ENCODE measurements at regions not wholly inside any gene's neighbourhood (a gene's known extent, or its start where the extent isn't known, plus 50 kb on each side); places are given as distances from the start of the nearest gene placed in this dataset.

DNA sequence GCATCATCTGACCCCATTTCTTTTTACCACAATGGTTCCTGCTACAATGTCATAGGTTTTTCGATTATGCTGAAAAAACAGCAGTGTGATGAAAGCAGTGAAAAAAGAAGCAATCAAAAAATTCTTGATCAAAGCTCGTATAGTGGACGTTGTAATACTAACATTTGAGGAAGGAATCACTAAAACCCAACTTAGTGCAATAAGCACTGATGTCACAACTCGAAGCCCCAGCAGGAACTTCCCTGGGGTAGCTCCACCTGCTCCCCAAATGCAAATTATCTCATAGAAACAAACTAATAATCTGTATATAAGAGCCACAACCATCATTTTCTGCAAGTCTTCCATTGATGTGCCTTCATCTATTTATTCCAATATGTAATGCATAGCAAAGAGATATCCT is 285.6 kb upstream of the SGK1 start:
- TF ChIP-seq, protein P1, sequence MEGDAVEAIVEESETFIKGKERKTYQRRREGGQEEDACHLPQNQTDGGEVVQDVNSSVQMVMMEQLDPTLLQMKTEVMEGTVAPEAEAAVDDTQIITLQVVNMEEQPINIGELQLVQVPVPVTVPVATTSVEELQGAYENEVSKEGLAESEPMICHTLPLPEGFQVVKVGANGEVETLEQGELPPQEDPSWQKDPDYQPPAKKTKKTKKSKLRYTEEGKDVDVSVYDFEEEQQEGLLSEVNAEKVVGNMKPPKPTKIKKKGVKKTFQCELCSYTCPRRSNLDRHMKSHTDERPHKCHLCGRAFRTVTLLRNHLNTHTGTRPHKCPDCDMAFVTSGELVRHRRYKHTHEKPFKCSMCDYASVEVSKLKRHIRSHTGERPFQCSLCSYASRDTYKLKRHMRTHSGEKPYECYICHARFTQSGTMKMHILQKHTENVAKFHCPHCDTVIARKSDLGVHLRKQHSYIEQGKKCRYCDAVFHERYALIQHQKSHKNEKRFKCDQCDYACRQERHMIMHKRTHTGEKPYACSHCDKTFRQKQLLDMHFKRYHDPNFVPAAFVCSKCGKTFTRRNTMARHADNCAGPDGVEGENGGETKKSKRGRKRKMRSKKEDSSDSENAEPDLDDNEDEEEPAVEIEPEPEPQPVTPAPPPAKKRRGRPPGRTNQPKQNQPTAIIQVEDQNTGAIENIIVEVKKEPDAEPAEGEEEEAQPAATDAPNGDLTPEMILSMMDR (IDR thresholded peaks at IDR 0.05): no peak
- no peak overlapping the region for H3K27ac Mint-ChIP-seq
- H3K4me3 Mint-ChIP-seq: no peak overlapping the region
- no peaks in the 10 kb centered on the region for H3K4me1 Mint-ChIP-seq (ENCODE audit: low read depth)
- peaks cover 1% of the 10 kb centered on the region; the same call in 1 of the 2 replicates for H3K27me3 Mint-ChIP-seq (ENCODE audit: insufficient read depth)
- DNase-seq: no peak
- H3K9me3 Mint-ChIP-seq: peaks cover 17% of the 10 kb centered on the region
- peaks cover 17% of the 10 kb centered on the region for H3K36me3 Mint-ChIP-seq (ENCODE audit: low read depth)

DNA sequence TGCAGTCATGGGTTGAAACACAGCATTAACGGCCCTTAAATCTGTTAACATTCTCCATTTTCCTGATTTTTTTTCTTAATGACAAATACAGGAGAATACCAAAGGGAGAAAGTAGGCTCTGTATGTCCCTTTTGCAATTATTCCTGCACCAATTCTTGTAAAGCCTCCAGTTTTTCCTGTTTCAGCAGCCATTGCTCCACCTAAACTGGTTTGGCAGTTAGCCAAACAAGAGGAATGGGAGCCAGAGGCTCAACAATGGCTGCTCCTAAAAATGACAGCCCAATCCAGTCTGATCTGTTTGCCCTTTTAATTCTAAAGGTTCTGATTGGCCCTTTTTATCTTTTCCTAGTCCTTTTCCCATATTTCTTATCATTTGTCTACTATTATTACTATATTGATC is 284.2 kb upstream of the SGK1 start:
- H3K4me1 Mint-ChIP-seq (ENCODE audit: low read depth): no peaks in the 10 kb centered on the region
- TF ChIP-seq, protein P1 (IDR thresholded peaks at IDR 0.05): no peak
- DNase-seq: no peak
- no peak overlapping the region for H3K4me3 Mint-ChIP-seq
- H3K27ac Mint-ChIP-seq: no peak overlapping the region
- peaks cover 17% of the 10 kb centered on the region for H3K36me3 Mint-ChIP-seq (ENCODE audit: low read depth)
- peaks cover 17% of the 10 kb centered on the region for H3K9me3 Mint-ChIP-seq
- H3K27me3 Mint-ChIP-seq (ENCODE audit: insufficient read depth): peaks cover 1% of the 10 kb centered on the region; the same call in 1 of the 2 replicates

DNA sequence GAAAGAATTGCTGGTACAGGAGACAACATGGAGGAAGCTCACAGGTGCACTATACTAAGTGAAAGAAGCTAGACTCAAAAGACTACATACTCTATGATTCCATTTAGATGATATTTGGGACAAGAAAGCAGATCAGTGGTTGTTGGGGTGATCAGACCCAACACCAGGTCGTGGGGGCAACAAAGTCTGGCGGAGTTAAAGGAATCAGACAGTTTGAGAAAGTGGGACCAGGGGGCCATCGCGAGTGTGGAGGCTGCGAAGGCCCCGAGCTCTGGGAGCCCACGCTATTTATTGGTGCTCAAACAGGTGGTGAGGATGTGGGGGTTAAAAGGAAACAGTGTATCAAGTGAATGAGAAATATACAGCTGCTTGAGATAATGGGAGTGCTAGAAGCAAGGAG is 282.8 kb upstream of the SGK1 start:
- Mint-ChIP-seq H3K9me3 (peaks cover 17% of the 10 kb centered on the region), H3K4me3 (no peak overlapping the region), H3K36me3 (ENCODE audit: low read depth) (peaks cover 17% of the 10 kb centered on the region), H3K4me1 (ENCODE audit: low read depth) (no peaks in the 10 kb centered on the region), H3K27ac (no peak overlapping the region), H3K27me3 (ENCODE audit: insufficient read depth) (peaks cover 1% of the 10 kb centered on the region; the same call in 1 of the 2 replicates)
- no peak for DNase-seq
- TF ChIP-seq, protein P1 (IDR thresholded peaks at IDR 0.05): no peak

DNA sequence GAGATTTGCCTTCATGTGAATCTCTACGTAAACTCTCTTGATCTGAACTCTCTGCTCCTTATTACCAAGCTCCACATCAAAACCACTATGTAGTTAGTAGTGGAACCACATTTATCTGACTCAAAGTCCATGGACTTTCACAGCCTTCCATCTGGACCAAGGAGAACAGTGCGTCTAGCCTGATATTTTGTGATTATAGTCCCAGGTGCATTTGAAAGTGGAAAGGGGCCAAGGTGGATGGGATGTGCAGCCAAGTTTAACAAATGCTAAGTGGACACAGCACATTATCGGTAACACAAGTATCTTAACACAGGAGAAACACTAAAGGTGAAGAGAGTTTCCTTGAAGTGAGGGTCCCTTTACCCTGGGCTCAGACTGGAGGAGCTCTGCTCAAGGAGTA is 281.2 kb upstream of the SGK1 start:
- TF ChIP-seq, protein P1 (IDR thresholded peaks at IDR 0.05): no peak
- Mint-ChIP-seq H3K27ac (no peak overlapping the region), H3K4me3 (no peak overlapping the region), H3K36me3 (ENCODE audit: low read depth) (peaks cover 12% of the 10 kb centered on the region), H3K27me3 (ENCODE audit: insufficient read depth) (no peaks in the 10 kb centered on the region; the same call in 1 of the 2 replicates), H3K4me1 (ENCODE audit: low read depth) (no peaks in the 10 kb centered on the region), H3K9me3 (peaks cover 12% of the 10 kb centered on the region)
- DNase-seq: no peak

DNA sequence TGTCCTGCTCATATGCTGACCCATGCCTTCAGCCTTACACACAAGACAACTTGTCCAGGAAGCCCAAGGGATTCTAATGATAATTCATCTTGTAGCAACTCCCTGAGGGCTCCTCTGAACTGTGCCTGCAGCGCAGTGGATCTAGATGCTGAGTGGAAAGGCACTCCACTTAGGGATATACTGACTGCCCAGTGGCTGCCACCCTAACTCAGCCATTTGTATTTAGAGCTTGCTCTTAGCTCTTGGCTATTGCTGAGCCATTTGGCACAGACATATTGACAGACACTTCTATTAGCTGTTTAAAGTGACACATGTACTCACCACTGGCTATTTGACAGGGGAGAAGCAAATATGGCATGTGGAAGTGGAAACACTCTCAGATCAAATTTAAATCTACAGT is 278.3 kb upstream of the SGK1 start:
- Mint-ChIP-seq H3K9me3 (peaks cover 8% of the 10 kb centered on the region), H3K27me3 (ENCODE audit: insufficient read depth) (no peaks in the 10 kb centered on the region; the same call in 1 of the 2 replicates), H3K4me1 (ENCODE audit: low read depth) (peaks cover 2% of the 10 kb centered on the region), H3K4me3 (no peak overlapping the region), H3K36me3 (ENCODE audit: low read depth) (peaks cover 10% of the 10 kb centered on the region), H3K27ac (no peak overlapping the region)
- DNase-seq: no peak
- TF ChIP-seq, protein P1 (IDR thresholded peaks at IDR 0.05): no peak

DNA sequence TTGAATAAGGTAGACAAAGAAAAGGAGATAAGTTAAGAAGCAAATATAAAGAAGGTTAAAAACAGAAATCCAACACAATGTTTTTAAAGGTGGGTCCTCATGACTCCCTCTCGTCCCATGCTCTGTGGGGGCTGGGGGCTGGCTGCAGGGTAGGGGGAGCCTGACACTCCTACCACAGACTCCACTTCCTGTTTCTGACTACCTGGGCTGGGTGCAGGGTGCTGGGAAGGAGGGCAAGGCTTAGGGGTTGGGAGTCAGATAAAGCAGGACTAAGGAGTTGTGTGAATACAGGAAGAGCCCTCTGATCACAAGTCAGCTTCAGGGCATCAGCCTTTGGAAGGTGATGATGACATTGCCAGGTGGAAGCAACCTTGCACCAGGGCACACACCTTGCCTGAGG is 277.0 kb upstream of the SGK1 start:
- H3K27me3 Mint-ChIP-seq (ENCODE audit: insufficient read depth): no peaks in the 10 kb centered on the region; the same call in 1 of the 2 replicates
- no peaks in the 10 kb centered on the region for H3K9me3 Mint-ChIP-seq
- H3K4me3 Mint-ChIP-seq: no peak overlapping the region
- H3K36me3 Mint-ChIP-seq (ENCODE audit: low read depth): peaks cover 4% of the 10 kb centered on the region
- no peak overlapping the region for H3K27ac Mint-ChIP-seq
- no peak for DNase-seq
- TF ChIP-seq, protein P1 (IDR thresholded peaks at IDR 0.05): no peak
- peaks cover 15% of the 10 kb centered on the region for H3K4me1 Mint-ChIP-seq (ENCODE audit: low read depth)

Measured in HFFc6 (cell line).